ENCODE measurements at regions not wholly inside any gene's neighbourhood (a gene's known extent, or its start where the extent isn't known, plus 50 kb on each side); places are given as distances from the start of the nearest gene placed in this dataset.

GRCh38 chr17:77393867-77394539 lies 253.2 kb downstream of the SEC14L1 start:
- no peak for TF ChIP-seq CTCF (IDR thresholded peaks at IDR 0.05)
- no peak for TF ChIP-seq POLR2A (IDR thresholded peaks at IDR 0.05)

All from stomach (tissue), 4 donors.